Neural progenitor cell (in vitro differentiated cells): ENCODE measurements at regions not wholly inside any gene's neighbourhood (a gene's known extent, or its start where the extent isn't known, plus 50 kb on each side); places are given as distances from the start of the nearest gene placed in this dataset.

ENCODE experiments used
- DNase-seq: peaks from one replicate; pipeline ENCODE4 v3.0.0-alpha.2; 2016; ENCODE audit warnings: low spot score
- H2AFZ ChIP-seq: fragments of 200-600 bp; sonication (generic); replicated peaks from 2 replicates; pipeline ENCODE4 v1.6.1; 2016; ENCODE audit warnings: antibody characterized with exemption
- H3F3A ChIP-seq: fragments of 200-600 bp; sonication (generic); 2 replicates; pipeline ENCODE4 v1.6.1; 2016; ENCODE audit warnings: antibody characterized with exemption, low read depth
- H3K27ac ChIP-seq: fragments of 200-600 bp; sonication (generic); 2 replicates; pipeline ENCODE4 v1.5.1; 2016; ENCODE audit warnings: mild to moderate bottlenecking
- H3K27me3 ChIP-seq: fragments of 200-600 bp; sonication (generic); 2 replicates; pipeline ENCODE4 v1.6.1; 2016; ENCODE audit warnings: mild to moderate bottlenecking, moderate library complexity
- H3K36me3 ChIP-seq: fragments of 200-600 bp; sonication (generic); 2 replicates; pipeline ENCODE4 v1.5.1; 2016
- H3K4me1 ChIP-seq: fragments of 200-600 bp; sonication (generic); 2 replicates; pipeline ENCODE4 v1.6.1; 2016; ENCODE audit warnings: mixed run types
- H3K4me2 ChIP-seq: fragments of 200-600 bp; sonication (generic); 2 replicates; pipeline ENCODE4 v1.6.1; 2016
- H3K4me3 ChIP-seq: fragments of 200-600 bp; sonication (generic); 2 replicates; pipeline ENCODE4 v1.5.1; 2016
- H3K79me2 ChIP-seq: fragments of 200-600 bp; sonication (generic); 2 replicates; pipeline ENCODE4 v1.6.1; 2016; ENCODE audit warnings: low read depth
- H3K9ac ChIP-seq: fragments of 200-600 bp; sonication (generic); 2 replicates; pipeline ENCODE4 v1.6.1; 2016
- H3K9me3 ChIP-seq: fragments of 200-600 bp; sonication (generic); 2 replicates; pipeline ENCODE4 v1.5.1; 2016; ENCODE audit warnings: low read depth
- H4K20me1 ChIP-seq: fragments of 200-600 bp; sonication (generic); 2 replicates; pipeline ENCODE4 v1.6.1; 2016; ENCODE audit warnings: low read depth
- H3K27ac Mint-ChIP-seq: 3 replicates; pipeline ENCODE4 v1.8.0; 2021; ENCODE audit warnings: mixed read lengths
- H3K27me3 Mint-ChIP-seq: 2 replicates; pipeline ENCODE4 v1.8.0; 2022; ENCODE audit warnings: low read depth, mild to moderate bottlenecking, inconsistent platforms, moderate library complexity, mixed read lengths; ENCODE audit not compliant: insufficient read depth
- H3K36me3 Mint-ChIP-seq: 3 replicates; pipeline ENCODE4 v1.8.0; 2021; ENCODE audit warnings: mixed read lengths
- H3K4me1 Mint-ChIP-seq: 3 replicates; pipeline ENCODE4 v1.8.0; 2021; ENCODE audit warnings: mixed read lengths
- H3K4me3 Mint-ChIP-seq: 3 replicates; pipeline ENCODE4 v1.8.0; 2021; ENCODE audit warnings: mild to moderate bottlenecking, moderate library complexity, mixed read lengths
- H3K9me3 Mint-ChIP-seq: 3 replicates; pipeline ENCODE4 v1.8.0; 2020; ENCODE audit warnings: mixed read lengths
- CTCF ChIP-seq: fragments of 200-600 bp; sonication (generic); IDR thresholded peaks from 2 replicates; pipeline ENCODE4 v1.5.1; 2017; ENCODE audit warnings: antibody characterized with exemption, mild to moderate bottlenecking
- EZH2 ChIP-seq: fragments of 200-600 bp; sonication (generic); IDR thresholded peaks from 2 replicates; pipeline ENCODE4 v1.6.1; 2017; ENCODE audit warnings: antibody characterized with exemption, mild to moderate bottlenecking, moderate library complexity
- EZH2phosphoT487 ChIP-seq: fragments of 200-600 bp; sonication (generic); IDR thresholded peaks from 2 replicates; pipeline ENCODE4 v1.6.1; 2017; ENCODE audit warnings: antibody characterized with exemption

- Histone ChIP-seq H3K27ac (no peak overlapping the region), H3K79me2 (no peaks in the 10 kb centered on the region), H3K4me2 (no peak overlapping the region), H3K27me3 (peaks cover 20% of the 10 kb centered on the region), H3K4me1 (no peaks in the 10 kb centered on the region), H3F3A (peaks cover 9% of the 10 kb centered on the region), H4K20me1 (no peaks in the 10 kb centered on the region), H3K4me3 (no peak overlapping the region), H3K9ac (no peak overlapping the region), H3K9me3 (no peaks in the 10 kb centered on the region), H3K36me3 (no peaks in the 10 kb centered on the region), H2AFZ (no peak overlapping the region)
- H3K36me3 Mint-ChIP-seq = no peaks in the 10 kb centered on the region
- no peak overlapping the region for H3K27ac Mint-ChIP-seq
- H3K4me1 Mint-ChIP-seq = peaks cover 14% of the 10 kb centered on the region
- DNase-seq = no peak
- peaks cover 6% of the 10 kb centered on the region for H3K9me3 Mint-ChIP-seq
- peaks cover 7% of the 10 kb centered on the region for H3K27me3 Mint-ChIP-seq
- H3K4me3 Mint-ChIP-seq = no peak overlapping the region
- TF ChIP-seq EZH2 (no peak), EZH2phosphoT487 (no peak), CTCF (no peak)
These were observed 51.3 kb upstream of the PPP2R5C start for GRCh38 chr14:101709962-101710931.

GRCh38 chr14:101711041-101711856, 50.3 kb upstream of the PPP2R5C start:
- Histone ChIP-seq H3K4me3 (no peak overlapping the region), H3K4me1 (no peaks in the 10 kb centered on the region), H3K9ac (no peak overlapping the region), H3K79me2 (no peaks in the 10 kb centered on the region), H3F3A (peaks cover 9% of the 10 kb centered on the region), H3K36me3 (no peaks in the 10 kb centered on the region), H3K27me3 (peaks cover 10% of the 10 kb centered on the region), H3K4me2 (no peak overlapping the region), H3K27ac (no peak overlapping the region), H2AFZ (no peak overlapping the region), H4K20me1 (no peaks in the 10 kb centered on the region), H3K9me3 (no peaks in the 10 kb centered on the region)
- H3K36me3 Mint-ChIP-seq = no peaks in the 10 kb centered on the region
- H3K4me3 Mint-ChIP-seq = no peak overlapping the region
- H3K4me1 Mint-ChIP-seq = peaks cover 12% of the 10 kb centered on the region
- no peak for TF ChIP-seq CTCF
- TF ChIP-seq EZH2phosphoT487 = no peak
- no peak for TF ChIP-seq EZH2
- peaks cover 6% of the 10 kb centered on the region for H3K27me3 Mint-ChIP-seq
- no peak overlapping the region for H3K27ac Mint-ChIP-seq
- peaks cover 6% of the 10 kb centered on the region for H3K9me3 Mint-ChIP-seq
- no peak for DNase-seq
